Naive thymus-derived CD4-positive, alpha-beta T cell (primary cell): ENCODE measurements at regions not wholly inside any gene's neighbourhood (a gene's known extent, or its start where the extent isn't known, plus 50 kb on each side); places are given as distances from the start of the nearest gene placed in this dataset.

Experiments used
- ATAC-seq: fragments of 150-1000 bp; cut with Tn5 transposase; 2 replicates; pipeline ENCODE4 v1.10.0; 2021; ENCODE audit warnings: mild to moderate bottlenecking, moderate library complexity
- CTCF ChIA-PET: fragments of 350-600 bp; sonication (Branson Sonifier 250); formaldehyde crosslinking; loops from one replicate; lab custom pipeline; 2021; ENCODE audit warnings: antibody characterized with exemption; lab: Charles Lee
- POLR2A ChIA-PET: fragments of 350-600 bp; sonication (Branson Sonifier 250); formaldehyde crosslinking; loops from one replicate; lab custom pipeline; 2021; ENCODE audit warnings: antibody characterized with exemption, inconsistent platforms; lab: Charles Lee
- DNase-seq, 9 donors: peaks; one replicate each; pipeline versions ENCODE4 v3.0.0 to v3.0.0-alpha.2; 2020 to 2022; ENCODE audit warnings: mixed read lengths in 1 of 9
- H3K27ac ChIP-seq: one replicate; pipeline ENCODE4 v1.7.0; 2013; ENCODE audit warnings: mild to moderate bottlenecking, low read depth, low read length, moderate library complexity
- H3K27me3 ChIP-seq, 2 donors: one replicate each; pipeline ENCODE4 v1.7.0; 2013; ENCODE audit warnings: low read length in 2 of 2, mild to moderate bottlenecking in 2 of 2, moderate library complexity in 2 of 2; ENCODE audit not compliant: control insufficient read depth in 2 of 2, insufficient read depth in 2 of 2
- H3K36me3 ChIP-seq, 3 experiments: 1 replicate in 2 of 3; 2 replicates in 1 of 3; pipeline ENCODE4 v1.7.0; 2013; ENCODE audit warnings: low read length in 3 of 3, mild to moderate bottlenecking in 3 of 3, moderate library complexity in 1 of 3; ENCODE audit not compliant: insufficient read depth in 3 of 3, control insufficient read depth in 2 of 3
- H3K4me1 ChIP-seq, 2 donors: one replicate each; pipeline ENCODE4 v1.7.0; 2013; ENCODE audit warnings: low read length in 2 of 2, mild to moderate bottlenecking in 2 of 2, moderate library complexity in 1 of 2; ENCODE audit not compliant: control insufficient read depth in 2 of 2, insufficient read depth in 2 of 2
- H3K4me3 ChIP-seq: 2 replicates; pipeline ENCODE4 v1.7.0; 2013; ENCODE audit warnings: mild to moderate bottlenecking, low read length
- H3K9me3 ChIP-seq, 3 experiments: 1 replicate in 2 of 3; 2 replicates in 1 of 3; pipeline ENCODE4 v1.7.0; 2013; ENCODE audit warnings: low read length in 3 of 3; ENCODE audit not compliant: control insufficient read depth in 2 of 3
- H3K27ac Mint-ChIP-seq, 9 donors: one replicate each; pipeline ENCODE4 v1.8.0; 2020 to 2022; ENCODE audit warnings: mixed read lengths in 9 of 9, mild to moderate bottlenecking in 8 of 9, moderate library complexity in 5 of 9, inconsistent platforms in 2 of 9
- H3K27me3 Mint-ChIP-seq, 5 donors: one replicate each; pipeline ENCODE4 v1.8.0; 2021 to 2022; ENCODE audit warnings: mixed read lengths in 5 of 5, mild to moderate bottlenecking in 1 of 5
- H3K36me3 Mint-ChIP-seq, 5 donors: one replicate each; pipeline ENCODE4 v1.8.0; 2020 to 2022; ENCODE audit warnings: mixed read lengths in 5 of 5, mild to moderate bottlenecking in 3 of 5, inconsistent platforms in 1 of 5
- H3K4me1 Mint-ChIP-seq, 7 donors: one replicate each; pipeline ENCODE4 v1.8.0; 2020 to 2022; ENCODE audit warnings: mixed read lengths in 7 of 7, mild to moderate bottlenecking in 3 of 7, inconsistent platforms in 1 of 7
- H3K4me3 Mint-ChIP-seq, 10 donors: one replicate each; pipeline ENCODE4 v1.8.0; 2020 to 2022; ENCODE audit warnings: mild to moderate bottlenecking in 10 of 10, mixed read lengths in 10 of 10, moderate library complexity in 6 of 10, inconsistent platforms in 2 of 10
- H3K9me3 Mint-ChIP-seq, 11 donors: one replicate each; pipeline ENCODE4 v1.8.0; 2020 to 2022; ENCODE audit warnings: mixed read lengths in 11 of 11, mild to moderate bottlenecking in 4 of 11, inconsistent platforms in 1 of 11, moderate library complexity in 1 of 11
- intact Hi-C, 2 donors: fragments of 100-400 bp; cut with micrococcal nuclease; formaldehyde crosslinking; loops; one replicate each; pipeline ENCODE4 v1.15.1; 2023

- ChIA-PET CTCF (no interaction called here), POLR2A (interaction anchor here (0.6 kb wide), 1 partner anchor 734 kb away, joined by 3 read pairs; no protein-coding TSS in a partner anchor)
- H3K27me3 ChIP-seq = no peaks in the 10 kb centered on the region
- H3K27me3 Mint-ChIP-seq = no peaks in the 10 kb centered on the region
- H3K9me3 ChIP-seq = no peaks in the 10 kb centered on the region
- H3K9me3 Mint-ChIP-seq = peaks cover 0 to 24% (median 0%) of the 10 kb centered on the region in 11 donors
- no peak overlapping the region for H3K27ac ChIP-seq
- peak in 8 of 9 donors; percentile 10 to 73 (median 54) for DNase-seq
- H3K36me3 Mint-ChIP-seq = peaks cover 0 to 45% (median 0%) of the 10 kb centered on the region in 5 donors
- no peaks in the 10 kb centered on the region for H3K36me3 ChIP-seq
- H3K27ac Mint-ChIP-seq = peak overlapping the region in 6 of 9 donors; percentile 15 to 85 (median 47)
- peak overlapping the region in 9 of 10 donors; percentile 3 to 77 (median 50) for H3K4me3 Mint-ChIP-seq
- intact Hi-C loops = loop anchor here (2.0 to 10.0 kb wide), 8 partner anchors 33 to 873 kb away; partner anchors contain the start of gene ID2 (in 1 of the 2)
- H3K4me1 Mint-ChIP-seq = peaks cover 25 to 88% (median 39%) of the 10 kb centered on the region in 7 donors
- peaks cover 14 to 53% of the 10 kb centered on the region in 2 donors for H3K4me1 ChIP-seq
- H3K4me3 ChIP-seq = peak overlapping the region; percentile 34
- ATAC-seq = peak; percentile 75
Observed at GRCh38 chr2:8303322-8303832, 378.5 kb upstream of the ID2 start.

DNA sequence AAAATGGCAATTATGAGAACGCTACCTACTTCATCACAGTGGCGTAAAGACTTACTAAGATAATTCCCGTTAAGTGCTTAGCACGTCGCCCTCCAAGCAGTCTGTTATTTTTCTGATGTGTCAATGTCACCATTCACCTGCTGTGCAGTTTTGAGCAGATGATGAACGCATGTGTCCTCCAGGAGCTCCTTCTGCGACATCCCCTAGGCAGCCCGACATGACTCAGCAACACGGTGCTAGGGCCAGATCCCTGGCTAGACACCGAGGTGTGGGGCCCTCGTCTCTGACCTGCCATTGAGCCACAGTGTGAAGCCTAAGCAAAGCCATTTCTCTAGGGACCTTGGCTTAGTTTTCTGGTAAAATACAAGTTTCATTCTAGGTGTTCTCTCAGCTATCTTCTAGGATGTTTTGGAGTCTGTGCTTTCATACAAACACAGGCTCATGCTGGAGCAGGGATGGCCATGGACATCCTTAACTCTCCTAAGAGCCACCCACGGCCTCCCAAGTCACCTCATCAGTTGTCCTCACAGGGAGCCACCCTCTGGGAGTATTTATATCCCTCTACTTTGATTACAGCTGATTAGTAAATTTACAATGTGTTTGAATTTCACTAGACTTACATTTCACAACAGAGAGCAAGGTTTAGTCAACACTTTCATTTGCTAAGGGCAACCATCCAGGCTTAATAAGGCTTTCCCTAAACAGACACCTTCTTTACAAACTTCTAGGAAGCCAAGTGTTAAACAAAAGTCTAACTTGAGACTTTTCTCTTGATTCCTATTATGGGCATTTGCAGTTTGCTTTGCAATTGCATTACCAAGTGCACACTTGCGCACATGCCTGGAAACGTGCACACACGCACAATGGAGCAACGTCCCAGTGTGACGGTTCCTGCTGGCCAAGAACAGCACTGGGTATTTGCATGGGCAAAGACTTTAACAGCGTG, 376.8 kb upstream of the ID2 start:
- Histone ChIP-seq H3K36me3 (no peaks in the 10 kb centered on the region), H3K9me3 (no peaks in the 10 kb centered on the region), H3K4me3 (no peak overlapping the region), H3K4me1 (peaks cover 14 to 68% of the 10 kb centered on the region in 2 donors), H3K27ac (no peak overlapping the region), H3K27me3 (no peaks in the 10 kb centered on the region)
- DNase-seq = no peak
- H3K4me3 Mint-ChIP-seq = peak overlapping the region in 2 of 10 donors; percentile 22 to 23
- peaks cover 0 to 2% (median 0%) of the 10 kb centered on the region in 5 donors for H3K27me3 Mint-ChIP-seq
- peaks cover 31 to 92% (median 48%) of the 10 kb centered on the region in 7 donors for H3K4me1 Mint-ChIP-seq
- ATAC-seq = no peak
- peaks cover 0 to 34% (median 0%) of the 10 kb centered on the region in 5 donors for H3K36me3 Mint-ChIP-seq
- POLR2A ChIA-PET = no interaction called here
- CTCF ChIA-PET = interaction anchor here (0.6 kb wide), 1 partner anchor 633 kb away, joined by 4 read pairs; no protein-coding TSS in a partner anchor
- peaks cover 0 to 17% (median 0%) of the 10 kb centered on the region in 11 donors for H3K9me3 Mint-ChIP-seq
- intact Hi-C loops = loop anchor here (5.0 to 10.0 kb wide), 4 partner anchors 167 to 580 kb away; partner anchors contain the start of gene ID2 (in 1 of the 2)
- peak overlapping the region in 1 of 9 donors; percentile 58 for H3K27ac Mint-ChIP-seq

DNA sequence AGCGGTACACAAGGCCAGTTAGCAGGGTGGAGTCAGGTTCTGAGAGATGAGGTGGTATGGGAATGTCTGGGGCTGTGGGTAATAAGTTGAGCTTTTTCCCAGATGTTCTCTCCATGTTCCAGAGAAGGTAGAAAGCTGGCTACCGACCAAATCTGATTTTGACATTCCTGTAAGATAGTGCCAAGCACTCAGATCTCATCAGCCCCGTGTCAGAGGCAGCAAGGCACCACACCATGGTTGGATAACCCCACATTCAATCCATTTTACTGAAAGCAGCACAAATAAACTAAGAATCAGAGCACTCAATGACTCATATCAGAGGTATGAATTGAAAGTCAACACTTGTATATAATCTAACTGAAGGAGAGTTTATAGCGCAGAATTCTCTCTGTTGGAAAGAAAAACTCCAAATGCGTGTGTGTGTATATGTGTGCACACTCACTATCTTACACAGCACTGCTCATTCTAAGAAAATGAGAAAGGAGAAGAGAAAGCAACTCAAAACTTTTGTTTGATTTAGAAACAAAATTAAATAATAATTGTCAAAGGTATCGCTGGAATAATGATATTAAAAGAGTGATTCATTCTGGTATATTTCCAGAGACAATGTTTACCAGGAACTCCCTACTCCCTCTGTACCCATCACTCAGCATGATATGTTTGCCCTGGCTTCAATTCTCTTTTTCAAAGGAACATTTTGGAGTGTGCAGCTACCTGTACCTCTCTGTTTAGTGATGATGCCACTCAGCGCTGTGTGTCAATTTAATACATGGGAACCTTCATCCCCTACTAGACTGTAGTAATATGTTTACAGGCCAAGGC, 375.1 kb upstream of the ID2 start:
- no peak overlapping the region for H3K27ac ChIP-seq
- ChIA-PET POLR2A (no interaction called here), CTCF (no interaction called here)
- no peaks in the 10 kb centered on the region for H3K36me3 ChIP-seq
- Mint-ChIP-seq H3K4me1 (peaks cover 38 to 90% (median 57%) of the 10 kb centered on the region in 7 donors), H3K4me3 (no peak overlapping the region), H3K36me3 (peaks cover 0 to 18% (median 0%) of the 10 kb centered on the region in 5 donors), H3K27ac (peak overlapping the region in 1 of 9 donors; percentile 36), H3K27me3 (peaks cover 0 to 2% (median 0%) of the 10 kb centered on the region in 5 donors), H3K9me3 (peaks cover 0 to 3% (median 0%) of the 10 kb centered on the region in 11 donors)
- no peaks in the 10 kb centered on the region for H3K9me3 ChIP-seq
- intact Hi-C loops = loop anchor here in 1 of 2 donors (10.0 kb wide), 1 partner anchor 582 kb away; no protein-coding TSS in a partner anchor
- ATAC-seq = no peak
- H3K27me3 ChIP-seq = no peaks in the 10 kb centered on the region
- H3K4me3 ChIP-seq = no peak overlapping the region
- peaks cover 19 to 68% of the 10 kb centered on the region in 2 donors for H3K4me1 ChIP-seq
- DNase-seq = no peak

- Histone ChIP-seq H3K4me3 (no peak overlapping the region), H3K9me3 (no peaks in the 10 kb centered on the region), H3K36me3 (no peaks in the 10 kb centered on the region), H3K27ac (no peak overlapping the region), H3K4me1 (peaks cover 15 to 68% of the 10 kb centered on the region in 2 donors), H3K27me3 (no peaks in the 10 kb centered on the region)
- ATAC-seq = no peak
- no peak for DNase-seq
- ChIA-PET POLR2A (no interaction called here), CTCF (no interaction called here)
- Mint-ChIP-seq H3K27me3 (peaks cover 0 to 2% (median 0%) of the 10 kb centered on the region in 5 donors), H3K9me3 (peaks cover 0 to 3% (median 0%) of the 10 kb centered on the region in 11 donors), H3K27ac (no peak overlapping the region), H3K4me1 (peaks cover 33 to 90% (median 57%) of the 10 kb centered on the region in 7 donors), H3K4me3 (no peak overlapping the region), H3K36me3 (peaks cover 0 to 15% (median 0%) of the 10 kb centered on the region in 5 donors)
- intact Hi-C loops = loop anchor here in 1 of 2 donors (10.0 kb wide), 1 partner anchor 583 kb away; no protein-coding TSS in a partner anchor
Observed at GRCh38 chr2:8307606-8308180, 374.2 kb upstream of the ID2 start.

DNA sequence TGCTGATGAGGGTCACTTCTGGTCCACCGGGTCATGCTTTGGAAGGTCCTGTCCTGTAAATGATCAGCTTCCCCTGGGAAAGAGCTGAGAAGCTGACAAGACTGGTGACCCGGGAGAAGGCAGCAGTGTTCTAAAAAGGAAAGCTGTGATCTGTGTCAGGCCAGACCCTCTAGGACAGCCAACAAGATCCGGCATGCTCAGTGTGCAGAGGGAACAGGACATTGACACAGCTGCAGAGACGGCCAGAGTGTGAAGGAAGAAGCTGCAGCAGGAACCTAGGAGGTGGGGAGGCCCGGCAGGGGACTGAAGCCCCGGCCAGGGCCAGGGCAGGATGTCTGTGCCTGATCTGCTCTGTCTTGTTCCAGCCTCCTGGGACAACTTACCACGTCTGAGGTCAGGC, 372.7 kb upstream of the ID2 start:
- peaks cover 0 to 2% (median 0%) of the 10 kb centered on the region in 5 donors for H3K27me3 Mint-ChIP-seq
- H3K4me3 Mint-ChIP-seq = peak overlapping the region in 1 of 10 donors; percentile 21
- no peak overlapping the region for H3K4me3 ChIP-seq
- H3K4me1 ChIP-seq = peaks cover 6 to 68% of the 10 kb centered on the region in 2 donors
- H3K9me3 Mint-ChIP-seq = peaks cover 0 to 1% (median 0%) of the 10 kb centered on the region in 11 donors
- H3K36me3 Mint-ChIP-seq = peaks cover 0 to 13% (median 0%) of the 10 kb centered on the region in 5 donors
- DNase-seq (no peak), ATAC-seq (no peak)
- ChIA-PET CTCF (no interaction called here), POLR2A (no interaction called here)
- H3K27me3 ChIP-seq = no peaks in the 10 kb centered on the region
- H3K27ac ChIP-seq = no peak overlapping the region
- peak overlapping the region in 1 of 9 donors; percentile 56 for H3K27ac Mint-ChIP-seq
- no peaks in the 10 kb centered on the region for H3K36me3 ChIP-seq
- no peaks in the 10 kb centered on the region for H3K9me3 ChIP-seq
- intact Hi-C loops = loop anchor here in 1 of 2 donors (10.0 kb wide), 1 partner anchor 584 kb away; no protein-coding TSS in a partner anchor
- peaks cover 20 to 90% (median 45%) of the 10 kb centered on the region in 7 donors for H3K4me1 Mint-ChIP-seq
